ENCODE measurements at regions not wholly inside any gene's neighbourhood (a gene's known extent, or its start where the extent isn't known, plus 50 kb on each side); places are given as distances from the start of the nearest gene placed in this dataset.
"Not testable (repeated sequence)": the region's sequence is repeated elsewhere in the genome, so short reads cannot be mapped to it uniquely, and the experiment has no call there.

DNA sequence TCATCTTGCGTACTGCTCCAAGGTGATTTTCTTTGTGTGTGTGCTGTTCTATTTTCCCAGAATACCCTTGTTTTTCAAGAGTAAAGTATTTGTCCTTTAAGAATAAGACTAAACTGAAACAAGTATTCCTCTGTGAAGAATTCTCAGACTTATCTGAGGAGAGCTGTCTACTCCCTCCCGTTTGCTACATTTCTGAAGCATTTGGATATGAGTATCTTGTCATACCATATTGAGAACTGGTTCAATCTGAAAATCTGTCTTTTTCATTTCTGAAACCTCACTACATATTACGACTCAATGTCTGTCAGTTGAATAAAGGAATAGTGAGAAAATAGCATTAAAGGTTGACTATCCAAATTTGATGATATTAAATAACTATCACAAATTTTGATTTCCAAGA is 159.4 kb downstream of the PMAIP1 start:
- no peak for DNase-seq

- no peak for DNase-seq
Measured at GRCh38 chr18:60053747-60054304, 154.0 kb downstream of the PMAIP1 start.

GRCh38 chr18:60050821-60051220 is 151.0 kb downstream of the PMAIP1 start:
- DNase-seq = no peak

GRCh38 chr18:60049172-60049571 is 149.4 kb downstream of the PMAIP1 start:
- DNase-seq = no peak

- no peak for DNase-seq
Measured at GRCh38 chr18:60047556-60047955, 147.8 kb downstream of the PMAIP1 start.

- DNase-seq = no peak
Measured at GRCh38 chr18:60044290-60045006, 144.7 kb downstream of the PMAIP1 start.

DNA sequence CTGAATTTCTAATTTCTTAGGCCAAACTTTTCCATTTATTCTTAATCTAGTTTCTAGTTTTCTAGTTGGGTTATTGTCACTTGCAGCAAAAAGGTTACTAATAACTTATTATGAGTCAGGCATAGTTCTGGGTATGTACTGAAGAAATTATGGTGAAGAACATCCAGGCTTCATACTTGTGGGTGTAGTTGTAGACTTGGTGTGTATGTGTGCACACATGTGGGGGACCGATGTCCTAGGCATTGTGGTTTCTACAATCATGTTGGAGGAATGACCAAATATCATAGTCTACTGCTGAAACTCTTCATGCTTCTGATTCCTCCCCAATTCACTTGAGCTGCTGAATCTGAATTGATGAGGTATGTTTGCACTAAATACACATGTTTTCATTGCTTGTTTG is 141.2 kb downstream of the PMAIP1 start:
- DNase-seq = no peak

GRCh38 chr18:60038731-60039130 is 138.9 kb downstream of the PMAIP1 start:
- DNase-seq = no peak

DNA sequence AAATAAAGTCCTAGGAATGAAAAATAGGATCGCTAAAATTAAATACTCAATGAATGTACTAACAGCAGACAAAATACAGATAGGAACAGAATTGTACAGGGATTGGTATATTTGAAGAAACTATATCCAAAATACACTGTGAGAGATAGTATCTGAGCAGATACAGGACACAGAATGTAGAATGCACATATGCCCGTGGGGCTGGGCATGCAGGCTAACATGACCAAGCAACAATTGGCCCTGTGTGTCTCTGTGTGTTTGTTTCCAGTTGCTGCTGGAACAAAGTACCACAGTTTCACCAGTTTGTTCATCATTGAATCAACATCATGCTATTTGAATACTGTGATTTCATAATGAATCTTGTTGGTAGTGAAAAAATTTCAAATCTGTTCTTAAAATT is 127.6 kb downstream of the PMAIP1 start:
- DNase-seq = no peak

DNA sequence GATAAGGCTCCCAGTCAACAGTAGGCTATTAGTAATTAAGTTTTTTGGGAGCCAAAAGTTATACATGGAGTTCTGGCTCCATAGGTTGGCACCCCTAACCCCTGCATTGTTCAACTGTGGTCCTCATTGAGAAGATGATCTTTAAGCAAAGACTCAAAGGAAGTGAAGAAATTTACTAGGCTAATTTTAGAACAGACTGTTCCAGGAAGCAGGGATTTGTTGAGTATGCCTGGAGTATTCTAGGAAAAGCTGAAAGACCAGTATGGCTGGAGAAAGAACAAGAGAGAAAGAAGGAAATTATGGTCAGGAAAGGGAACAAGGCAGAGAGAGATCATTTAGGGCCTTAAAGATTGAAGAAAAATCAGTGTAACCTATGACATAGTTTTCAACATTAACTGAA is 125.1 kb downstream of the PMAIP1 start:
- DNase-seq = no peak

GRCh38 chr18:60024345-60024744 is 124.5 kb downstream of the PMAIP1 start:
- no peak for DNase-seq

DNA sequence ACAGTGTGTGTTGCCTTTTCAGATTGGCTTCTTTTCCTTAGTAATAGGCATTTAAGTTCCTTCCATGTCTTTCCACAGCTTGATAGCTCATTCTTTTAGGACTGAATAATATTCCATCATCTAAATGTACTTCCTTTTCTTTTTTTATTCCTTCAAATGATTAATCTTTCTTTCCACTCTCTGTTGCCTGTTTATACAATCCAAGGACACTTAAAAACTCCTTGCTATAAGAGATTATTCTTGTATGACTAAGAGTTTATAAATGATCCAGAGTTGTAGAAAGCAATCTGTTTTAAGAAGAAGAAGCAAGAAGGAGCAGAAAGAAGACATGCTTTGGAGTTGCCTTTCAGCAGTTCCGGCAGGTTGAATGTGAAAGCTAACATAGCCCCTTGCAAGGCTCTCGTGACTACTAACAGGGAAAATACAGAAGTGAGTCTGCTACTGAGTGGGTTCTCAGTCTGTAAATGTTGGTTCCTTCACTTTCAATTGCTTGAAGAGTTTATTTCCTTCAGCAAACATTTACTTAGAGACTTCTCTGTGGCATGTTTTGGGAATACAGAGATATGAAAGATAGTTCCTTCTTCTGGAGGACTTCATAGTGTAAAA is 123.0 kb downstream of the PMAIP1 start:
- DNase-seq = no peak

- no peak for DNase-seq
Measured at GRCh38 chr18:60021556-60021955, 121.8 kb downstream of the PMAIP1 start.

GRCh38 chr18:60020107-60020925 is 120.5 kb downstream of the PMAIP1 start:
- no peak for DNase-seq

- DNase-seq = no peak
Measured at GRCh38 chr18:60019463-60019840, 119.7 kb downstream of the PMAIP1 start.

- DNase-seq = no peak
Measured at GRCh38 chr18:60018618-60019462, 119.0 kb downstream of the PMAIP1 start.

DNA sequence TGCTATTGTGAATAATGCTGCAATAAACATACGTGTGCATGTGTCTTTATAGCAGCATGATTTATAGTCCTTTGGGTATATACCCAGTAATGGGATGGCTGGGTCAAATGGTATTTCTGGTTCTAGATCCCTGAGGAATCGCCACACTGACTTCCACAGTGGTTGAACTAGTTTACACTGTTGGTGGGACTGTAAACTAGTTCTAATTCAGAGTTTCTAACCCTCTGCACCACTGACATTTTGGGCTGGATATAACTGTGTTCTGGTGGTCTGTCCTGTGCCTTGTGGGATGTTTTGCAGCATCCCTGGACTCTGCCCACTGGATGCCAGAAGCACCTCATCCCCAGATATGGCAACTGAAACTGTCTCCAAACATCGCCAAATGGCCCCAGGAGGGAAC is 118.3 kb downstream of the PMAIP1 start:
- not testable (repeated sequence) for DNase-seq

DNA sequence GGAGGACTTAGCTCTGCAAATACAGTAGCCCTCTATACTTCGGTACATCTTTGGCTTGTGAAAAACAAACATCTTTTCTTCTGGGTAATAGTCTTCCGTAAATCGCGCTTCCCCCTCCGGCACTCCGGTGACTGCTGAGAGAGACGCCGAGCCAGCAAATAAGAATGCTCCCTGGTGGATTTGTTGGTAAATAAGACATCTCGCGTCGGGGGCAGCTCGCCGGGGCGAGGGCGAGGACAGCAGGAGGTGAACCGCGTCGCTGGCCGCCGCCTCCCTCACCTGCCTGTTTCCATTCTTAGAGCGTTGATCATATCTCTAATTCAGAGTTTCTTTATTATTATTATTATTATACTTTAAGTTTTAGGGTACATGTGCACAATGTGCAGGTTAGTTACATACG is 117.6 kb downstream of the PMAIP1 start:
- DNase-seq = no peak

DNA sequence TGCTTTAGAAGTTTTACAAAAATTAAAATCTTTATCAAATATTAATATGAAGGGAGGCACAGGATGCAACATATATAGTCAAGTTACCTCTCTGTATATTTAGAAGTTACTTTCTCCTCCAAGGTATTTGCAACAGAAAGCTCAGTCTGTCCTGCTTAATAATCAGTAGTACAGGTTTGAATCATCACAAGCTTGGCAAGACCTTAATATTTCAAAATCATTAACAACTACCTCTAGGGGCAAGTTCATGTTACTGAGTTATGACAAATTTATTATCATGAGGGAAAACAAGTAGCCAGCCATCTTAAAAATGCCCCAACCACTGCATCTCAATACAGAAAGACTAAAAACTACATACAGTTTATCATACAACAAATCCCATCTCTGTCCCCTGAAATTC is 116.0 kb downstream of the PMAIP1 start:
- DNase-seq = not testable (repeated sequence)

GRCh38 chr18:60013148-60013547 is 113.4 kb downstream of the PMAIP1 start:
- not testable (repeated sequence) for DNase-seq

GRCh38 chr18:60010984-60011383 is 111.2 kb downstream of the PMAIP1 start:
- DNase-seq = no peak

DNA sequence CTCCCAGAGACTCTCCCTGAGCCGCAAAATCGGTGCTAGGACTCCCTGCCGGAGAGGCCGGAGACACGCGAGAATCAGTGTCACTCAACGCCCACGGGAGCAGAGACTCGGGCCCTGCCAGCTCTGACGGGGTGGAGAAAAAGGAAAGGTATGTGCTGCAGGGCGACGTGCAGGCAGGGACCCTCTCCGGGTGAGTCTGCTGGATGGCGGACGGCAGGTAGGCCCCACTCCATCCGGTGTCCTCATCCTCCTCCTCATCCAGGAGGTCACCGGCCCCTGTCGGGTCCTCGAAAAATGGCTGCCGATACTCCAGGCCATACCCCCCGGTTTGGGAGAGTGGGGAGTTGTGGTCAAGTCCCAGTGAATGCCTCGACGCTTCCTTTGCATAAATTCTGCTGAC is 110.7 kb downstream of the PMAIP1 start:
- no peak for DNase-seq

DNA sequence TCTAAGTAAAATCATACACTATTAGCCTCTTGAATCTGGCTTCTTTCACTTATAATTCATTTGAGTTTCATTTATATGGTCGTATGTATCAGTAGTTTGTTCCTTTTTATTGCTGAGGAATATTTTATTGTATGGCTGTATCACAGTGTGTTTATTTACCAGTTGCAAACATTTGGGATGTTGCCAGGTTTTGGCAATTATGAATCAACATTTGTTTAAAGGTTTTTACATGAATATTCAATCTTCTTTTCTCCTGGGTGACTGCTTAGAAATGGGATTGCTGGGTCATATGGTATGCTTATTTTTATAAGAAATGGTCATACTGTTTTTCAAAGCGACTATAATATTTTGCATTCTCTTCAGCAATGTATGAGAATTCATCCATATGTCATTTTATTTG is 107.9 kb downstream of the PMAIP1 start:
- no peak for DNase-seq

Measured in CD4-positive, alpha-beta T cell treated with Interleukin-6 for 4 hours (primary cell).